Colonic mucosa (tissue), 4 donors: ENCODE measurements at regions not wholly inside any gene's neighbourhood (a gene's known extent, or its start where the extent isn't known, plus 50 kb on each side); places are given as distances from the start of the nearest gene placed in this dataset.
"Not testable (repeated sequence)": the region's sequence is repeated elsewhere in the genome, so short reads cannot be mapped to it uniquely, and the experiment has no call there.

Experiments
- DNase-seq: peaks from one replicate; pipeline ENCODE4 v3.0.0-alpha.2; 2020
- H3K27ac ChIP-seq: fragments of 200-600 bp; one replicate; pipeline ENCODE4 v1.8.0; 2021
- H3K27me3 ChIP-seq: fragments of 200-600 bp; one replicate; pipeline ENCODE4 v1.8.0; 2021
- H3K36me3 ChIP-seq: fragments of 200-600 bp; one replicate; pipeline ENCODE4 v1.8.0; 2021
- H3K4me1 ChIP-seq: fragments of 200-600 bp; one replicate; pipeline ENCODE4 v1.8.0; 2021; ENCODE audit warnings: mild to moderate bottlenecking
- H3K4me3 ChIP-seq: fragments of 200-600 bp; one replicate; pipeline ENCODE4 v1.8.0; 2021
- H3K9ac ChIP-seq, 2 donors: one replicate each; pipeline ENCODE4 v1.7.0; 2013; ENCODE audit warnings: control low read depth in 2 of 2, low read depth in 2 of 2, low read length in 2 of 2
- H3K9me3 ChIP-seq: fragments of 200-600 bp; one replicate; pipeline ENCODE4 v1.8.0; 2021
- CTCF ChIP-seq: fragments of 200-600 bp; IDR thresholded peaks from one replicate; pipeline ENCODE4 v1.8.0; 2022; ENCODE audit warnings: antibody characterized with exemption, mild to moderate bottlenecking
- intact Hi-C: fragments of 100-400 bp; cut with DNase I; formaldehyde crosslinking; loops from one replicate; pipeline ENCODE4 v1.14.1; 2022
- donor health status: healthy.
- donor health status: DM: no; HTN: no; CAD: no.
- donor health status: DM: no; HTN: no; CAD: no.

GRCh38 chr13:68551701-68552522, 1321.8 kb upstream of the PCDH9 start:
- intact Hi-C loops = no loop called here
- Histone ChIP-seq H3K4me3 (no peak overlapping the region), H3K9ac (no peak overlapping the region), H3K27me3 (no peaks in the 10 kb centered on the region), H3K27ac (no peak overlapping the region), H3K4me1 (no peaks in the 10 kb centered on the region), H3K9me3 (no peaks in the 10 kb centered on the region), H3K36me3 (no peaks in the 10 kb centered on the region)
- TF ChIP-seq CTCF = no peak
- no peak for DNase-seq

GRCh38 chr13:68550330-68550729, 1320.2 kb upstream of the PCDH9 start:
- Histone ChIP-seq H3K27ac (no peak overlapping the region), H3K36me3 (no peaks in the 10 kb centered on the region), H3K4me1 (no peaks in the 10 kb centered on the region), H3K9ac (no peak overlapping the region), H3K9me3 (no peaks in the 10 kb centered on the region), H3K27me3 (no peaks in the 10 kb centered on the region), H3K4me3 (no peak overlapping the region)
- intact Hi-C loops = no loop called here
- DNase-seq = no peak
- TF ChIP-seq CTCF = no peak

- no peak overlapping the region for H3K27ac ChIP-seq
- no peaks in the 10 kb centered on the region for H3K9me3 ChIP-seq
- no peaks in the 10 kb centered on the region for H3K4me1 ChIP-seq
- DNase-seq = no peak
- no peak overlapping the region for H3K4me3 ChIP-seq
- no peaks in the 10 kb centered on the region for H3K27me3 ChIP-seq
- H3K9ac ChIP-seq = no peak overlapping the region
- intact Hi-C loops = no loop called here
- H3K36me3 ChIP-seq = no peaks in the 10 kb centered on the region
- TF ChIP-seq CTCF = no peak
Observed at GRCh38 chr13:68540244-68540643, 1310.1 kb upstream of the PCDH9 start.

- no peak overlapping the region for H3K9ac ChIP-seq
- H3K36me3 ChIP-seq = no peaks in the 10 kb centered on the region
- H3K27ac ChIP-seq = no peak overlapping the region
- DNase-seq = no peak
- intact Hi-C loops = no loop called here
- TF ChIP-seq CTCF = no peak
- H3K27me3 ChIP-seq = no peaks in the 10 kb centered on the region
- H3K9me3 ChIP-seq = no peaks in the 10 kb centered on the region
- no peak overlapping the region for H3K4me3 ChIP-seq
- no peaks in the 10 kb centered on the region for H3K4me1 ChIP-seq
Observed at GRCh38 chr13:68535329-68535728, 1305.2 kb upstream of the PCDH9 start.

GRCh38 chr13:68527167-68527566, 1297.0 kb upstream of the PCDH9 start:
- H3K9me3 ChIP-seq, H3K27me3 ChIP-seq, H3K4me1 ChIP-seq, H3K9ac ChIP-seq, H3K27ac ChIP-seq, intact Hi-C loops, H3K36me3 ChIP-seq, DNase-seq, H3K4me3 ChIP-seq: not testable (repeated sequence)

GRCh38 chr13:68523838-68524424, 1293.8 kb upstream of the PCDH9 start:
- Histone ChIP-seq H3K4me1 (no peaks in the 10 kb centered on the region), H3K9me3 (no peaks in the 10 kb centered on the region), H3K27me3 (no peaks in the 10 kb centered on the region), H3K9ac (no peak overlapping the region), H3K36me3 (no peaks in the 10 kb centered on the region), H3K4me3 (no peak overlapping the region), H3K27ac (no peak overlapping the region)
- no peak for TF ChIP-seq CTCF
- intact Hi-C loops = no loop called here
- DNase-seq = no peak
